RWPE2 (cell line): ENCODE measurements at regions not wholly inside any gene's neighbourhood (a gene's known extent, or its start where the extent isn't known, plus 50 kb on each side); places are given as distances from the start of the nearest gene placed in this dataset.
"Not testable (repeated sequence)": the region's sequence is repeated elsewhere in the genome, so short reads cannot be mapped to it uniquely, and the experiment has no call there.

Source experiments
- ATAC-seq: fragments of 200-7000 bp; cut with Tn5 transposase; 3 replicates; pipeline ENCODE4 v1.9.1; 2021; ENCODE audit warnings: low read depth
- DNase-seq: peaks from one replicate; pipeline ENCODE4 v3.0.0-alpha.2; 2020; ENCODE audit warnings: low spot score
- H3K27ac ChIP-seq: fragments of 450-650 bp; 2 replicates; pipeline ENCODE4 v1.5.1; 2017; ENCODE audit warnings: mild to moderate bottlenecking; ENCODE audit not compliant: poor library complexity, severe bottlenecking
- H3K27me3 ChIP-seq: fragments of 250-450 bp; sonication (Bioruptor Pico); 2 replicates; pipeline ENCODE4 v1.5.1; 2021; ENCODE audit warnings: mild to moderate bottlenecking, moderate library complexity; ENCODE audit not compliant: insufficient read depth, poor library complexity, severe bottlenecking
- H3K36me3 ChIP-seq: fragments of 250-450 bp; sonication (Bioruptor Pico); 2 replicates; pipeline ENCODE4 v1.5.1; 2020; ENCODE audit warnings: low read depth, mild to moderate bottlenecking, moderate library complexity
- H3K4me1 ChIP-seq: fragments of 250-450 bp; sonication (Bioruptor Pico); 2 replicates; pipeline ENCODE4 v1.5.1; 2021; ENCODE audit warnings: mild to moderate bottlenecking, moderate library complexity; ENCODE audit not compliant: insufficient read depth, poor library complexity, severe bottlenecking
- H3K4me3 ChIP-seq: fragments of 250-450 bp; sonication (Bioruptor Pico); 2 replicates; pipeline ENCODE4 v1.5.1; 2021; ENCODE audit warnings: mild to moderate bottlenecking, moderate library complexity; ENCODE audit not compliant: severe bottlenecking
- H3K9me3 ChIP-seq: fragments of 250-450 bp; sonication (Bioruptor Pico); 2 replicates; pipeline ENCODE4 v1.5.1; 2021; ENCODE audit warnings: mild to moderate bottlenecking, moderate library complexity; ENCODE audit not compliant: severe bottlenecking
- TF ChIP-seq, protein P1 (sequence below): fragments of 450-650 bp; IDR thresholded peaks from one replicate; pipeline ENCODE4 v1.5.1; 2017; ENCODE audit warnings: mild to moderate bottlenecking, moderate library complexity; ENCODE audit not compliant: poor library complexity, severe bottlenecking

DNA sequence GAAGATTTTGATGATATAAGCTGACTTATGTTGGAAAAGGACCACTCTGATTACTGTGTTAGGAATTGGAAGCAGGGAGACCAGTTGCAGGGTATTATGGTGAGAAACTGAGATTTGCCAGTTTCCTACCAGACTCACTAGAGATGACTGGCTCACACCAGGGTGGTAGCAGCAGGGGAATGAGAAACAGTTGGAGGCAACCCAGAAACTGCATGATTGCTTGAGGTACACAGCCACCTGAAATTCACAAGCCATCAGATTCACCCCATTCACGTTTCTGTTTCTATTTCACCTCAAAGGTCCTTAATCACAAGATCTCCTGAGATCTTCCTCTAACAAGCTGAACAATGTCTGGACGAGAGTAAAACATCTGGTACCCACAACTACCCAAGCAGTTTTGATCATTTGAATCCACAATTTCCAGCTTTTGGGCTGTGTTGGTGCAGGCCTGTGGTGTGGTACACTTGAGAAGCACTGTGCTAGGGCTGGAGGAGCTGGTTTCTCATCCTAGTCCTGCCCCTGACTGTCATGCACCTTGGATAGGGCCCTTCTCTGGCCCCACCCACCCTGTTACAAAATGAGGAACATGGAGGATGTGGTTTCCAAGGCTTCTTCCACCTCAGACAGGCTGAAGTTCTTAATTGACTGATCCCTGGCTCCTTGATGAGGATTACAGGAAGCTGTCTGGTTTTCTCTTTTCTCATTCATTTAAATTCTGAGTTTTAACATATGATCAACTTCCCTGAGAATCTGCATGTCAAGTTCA is 233.4 kb downstream of the INSC start:
- H3K4me1 ChIP-seq: no peaks in the 10 kb centered on the region
- no peak overlapping the region for H3K27ac ChIP-seq
- H3K4me3 ChIP-seq: no peak overlapping the region
- no peak for ATAC-seq
- TF ChIP-seq, protein P1, sequence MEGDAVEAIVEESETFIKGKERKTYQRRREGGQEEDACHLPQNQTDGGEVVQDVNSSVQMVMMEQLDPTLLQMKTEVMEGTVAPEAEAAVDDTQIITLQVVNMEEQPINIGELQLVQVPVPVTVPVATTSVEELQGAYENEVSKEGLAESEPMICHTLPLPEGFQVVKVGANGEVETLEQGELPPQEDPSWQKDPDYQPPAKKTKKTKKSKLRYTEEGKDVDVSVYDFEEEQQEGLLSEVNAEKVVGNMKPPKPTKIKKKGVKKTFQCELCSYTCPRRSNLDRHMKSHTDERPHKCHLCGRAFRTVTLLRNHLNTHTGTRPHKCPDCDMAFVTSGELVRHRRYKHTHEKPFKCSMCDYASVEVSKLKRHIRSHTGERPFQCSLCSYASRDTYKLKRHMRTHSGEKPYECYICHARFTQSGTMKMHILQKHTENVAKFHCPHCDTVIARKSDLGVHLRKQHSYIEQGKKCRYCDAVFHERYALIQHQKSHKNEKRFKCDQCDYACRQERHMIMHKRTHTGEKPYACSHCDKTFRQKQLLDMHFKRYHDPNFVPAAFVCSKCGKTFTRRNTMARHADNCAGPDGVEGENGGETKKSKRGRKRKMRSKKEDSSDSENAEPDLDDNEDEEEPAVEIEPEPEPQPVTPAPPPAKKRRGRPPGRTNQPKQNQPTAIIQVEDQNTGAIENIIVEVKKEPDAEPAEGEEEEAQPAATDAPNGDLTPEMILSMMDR: no peak
- H3K36me3 ChIP-seq: no peaks in the 10 kb centered on the region
- no peaks in the 10 kb centered on the region for H3K9me3 ChIP-seq
- no peaks in the 10 kb centered on the region for H3K27me3 ChIP-seq
- DNase-seq: no peak

DNA sequence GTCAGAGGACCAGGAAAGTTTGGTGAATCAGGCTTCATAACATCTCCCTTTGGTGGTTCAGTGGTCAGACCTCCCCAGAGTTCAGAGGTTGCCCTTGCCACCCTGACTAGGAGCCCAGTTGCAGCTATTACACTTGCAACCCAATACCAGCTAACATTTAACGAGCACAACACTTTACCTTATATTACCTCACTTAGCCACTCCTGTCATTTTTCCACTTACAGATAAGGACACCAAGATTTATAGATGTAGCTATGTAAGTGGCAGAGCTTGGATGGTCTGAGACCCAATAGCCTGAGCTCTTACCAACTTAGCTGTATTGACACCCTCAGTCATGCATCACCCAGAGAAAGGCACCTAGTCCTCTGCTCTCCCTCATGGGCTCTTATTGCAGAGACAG is 234.7 kb downstream of the INSC start:
- Histone ChIP-seq H3K27me3 (no peaks in the 10 kb centered on the region), H3K27ac (no peak overlapping the region), H3K4me1 (no peaks in the 10 kb centered on the region), H3K4me3 (no peak overlapping the region), H3K36me3 (no peaks in the 10 kb centered on the region), H3K9me3 (no peaks in the 10 kb centered on the region)
- TF ChIP-seq, protein P1: no peak
- DNase-seq (no peak), ATAC-seq (no peak)

DNA sequence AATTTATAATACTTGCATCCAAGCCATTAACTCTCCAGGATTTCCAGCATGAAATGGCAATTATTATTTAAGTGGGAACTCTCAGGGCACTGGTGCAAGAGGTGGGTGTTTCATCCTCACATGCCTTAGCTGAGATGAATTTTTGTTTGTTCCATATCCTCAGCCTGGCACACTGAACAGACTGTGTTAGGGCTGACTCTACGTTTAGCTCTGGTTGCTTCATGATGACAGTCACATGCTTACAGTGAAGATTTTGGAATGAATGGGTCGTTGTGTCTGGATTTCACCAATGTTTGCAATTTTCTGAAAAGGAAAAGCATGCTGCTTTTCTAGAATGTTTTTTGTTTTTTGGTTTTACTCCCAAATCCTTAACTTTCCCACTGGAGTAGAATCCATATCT is 246.6 kb downstream of the INSC start:
- no peak overlapping the region for H3K4me3 ChIP-seq
- no peaks in the 10 kb centered on the region for H3K4me1 ChIP-seq
- no peaks in the 10 kb centered on the region for H3K9me3 ChIP-seq
- DNase-seq (no peak), ATAC-seq (no peak)
- TF ChIP-seq, protein P1: no peak
- no peak overlapping the region for H3K27ac ChIP-seq
- no peaks in the 10 kb centered on the region for H3K27me3 ChIP-seq
- H3K36me3 ChIP-seq: no peaks in the 10 kb centered on the region

DNA sequence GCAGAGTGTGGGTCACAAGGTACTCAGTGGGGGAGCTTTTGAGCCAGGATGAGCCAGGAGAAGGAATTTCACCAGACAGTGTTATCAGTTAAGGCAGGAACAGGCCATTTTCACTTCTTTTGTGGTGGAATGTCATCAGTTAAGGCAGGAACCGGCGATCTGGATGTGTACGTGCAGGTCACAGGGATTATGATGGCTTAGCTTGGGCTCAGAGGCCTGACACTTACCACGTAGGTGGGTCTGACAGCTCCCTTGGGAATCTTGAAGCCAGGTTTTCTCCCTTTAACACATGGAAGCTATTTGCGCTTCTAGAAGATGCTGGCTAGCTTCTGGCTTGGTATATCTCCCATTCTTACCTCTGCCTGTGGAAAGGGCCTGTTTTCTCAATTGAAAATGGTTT is 250.6 kb downstream of the INSC start:
- DNase-seq, H3K4me1 ChIP-seq, H3K27ac ChIP-seq, H3K4me3 ChIP-seq, H3K36me3 ChIP-seq, ATAC-seq, H3K9me3 ChIP-seq, H3K27me3 ChIP-seq: not testable (repeated sequence)

DNA sequence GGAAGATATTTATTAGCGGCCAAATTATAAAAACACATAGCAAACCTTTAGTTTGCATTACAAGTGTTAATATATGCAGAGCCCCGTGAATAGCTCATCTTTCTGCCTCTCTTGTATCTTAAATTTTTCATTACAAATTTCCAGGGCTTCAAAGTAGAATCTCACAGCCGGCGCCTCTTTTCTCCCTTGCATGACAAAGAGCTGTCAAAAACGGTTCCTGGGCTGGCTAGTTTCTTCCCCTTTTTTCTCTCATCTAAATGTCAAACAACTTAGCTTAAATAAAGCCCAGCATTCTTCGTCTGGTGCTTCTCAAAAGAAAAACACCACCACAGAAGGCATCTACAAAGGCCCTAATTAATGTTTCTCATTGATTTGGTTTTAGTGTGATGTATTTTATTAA is 253.0 kb downstream of the INSC start:
- no peaks in the 10 kb centered on the region for H3K9me3 ChIP-seq
- no peaks in the 10 kb centered on the region for H3K36me3 ChIP-seq
- H3K4me1 ChIP-seq: no peaks in the 10 kb centered on the region
- no peak for DNase-seq
- no peak overlapping the region for H3K27ac ChIP-seq
- TF ChIP-seq, protein P1: no peak
- ATAC-seq: no peak
- no peaks in the 10 kb centered on the region for H3K27me3 ChIP-seq
- no peak overlapping the region for H3K4me3 ChIP-seq
